Esophagus muscularis mucosa (tissue), 4 donors: ENCODE measurements at regions not wholly inside any gene's neighbourhood (a gene's known extent, or its start where the extent isn't known, plus 50 kb on each side); places are given as distances from the start of the nearest gene placed in this dataset.

Experiments
- EP300 ChIP-seq: sonication (generic); formaldehyde crosslinking; IDR thresholded peaks from one replicate; pipeline ENCODE4 v1.6.1; 2017; ENCODE audit warnings: antibody characterized with exemption
- POLR2A ChIP-seq: fragments of 450-650 bp; IDR thresholded peaks from one replicate; pipeline ENCODE4 v1.6.1; 2017; ENCODE audit warnings: antibody characterized with exemption, moderate library complexity, mild to moderate bottlenecking, low read depth
- POLR2AphosphoS5 ChIP-seq, 2 donors: sonication (generic); formaldehyde crosslinking; IDR thresholded peaks; one replicate each; pipeline ENCODE4 v1.6.1; 2017; ENCODE audit warnings: antibody characterized with exemption in 2 of 2
- TF ChIP-seq, protein P1 (sequence below), 3 experiments: fragments of 200-600 bp in 2 of 3; fragments of 450-650 bp in 1 of 3; sonication (generic) in 2 of 3; IDR thresholded peaks; one replicate each; pipeline ENCODE4 v1.5.1; 2017 to 2019; ENCODE audit warnings: antibody characterized with exemption in 3 of 3, mild to moderate bottlenecking in 2 of 3, moderate library complexity in 1 of 3

DNA sequence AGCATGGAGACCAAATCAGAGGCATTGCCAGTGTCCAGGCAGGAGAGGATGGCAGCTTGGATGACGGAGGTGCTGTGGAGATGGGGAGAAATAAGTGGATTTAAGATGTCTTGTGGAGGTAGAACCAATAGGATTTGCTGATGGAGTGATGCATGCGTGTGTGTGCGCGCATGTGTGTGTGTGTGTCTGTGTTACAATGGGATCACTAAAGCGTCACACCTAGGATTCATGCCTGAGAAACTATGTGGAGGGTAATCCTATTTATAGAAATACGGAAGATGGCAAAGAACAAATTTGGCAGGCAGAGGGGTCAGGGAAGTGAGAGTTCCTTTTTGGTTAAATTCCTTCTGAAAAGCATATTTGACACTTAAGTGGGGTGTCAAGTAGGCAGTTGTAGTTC, 64.8 kb upstream of the ARL8B start:
- TF ChIP-seq, protein P1, sequence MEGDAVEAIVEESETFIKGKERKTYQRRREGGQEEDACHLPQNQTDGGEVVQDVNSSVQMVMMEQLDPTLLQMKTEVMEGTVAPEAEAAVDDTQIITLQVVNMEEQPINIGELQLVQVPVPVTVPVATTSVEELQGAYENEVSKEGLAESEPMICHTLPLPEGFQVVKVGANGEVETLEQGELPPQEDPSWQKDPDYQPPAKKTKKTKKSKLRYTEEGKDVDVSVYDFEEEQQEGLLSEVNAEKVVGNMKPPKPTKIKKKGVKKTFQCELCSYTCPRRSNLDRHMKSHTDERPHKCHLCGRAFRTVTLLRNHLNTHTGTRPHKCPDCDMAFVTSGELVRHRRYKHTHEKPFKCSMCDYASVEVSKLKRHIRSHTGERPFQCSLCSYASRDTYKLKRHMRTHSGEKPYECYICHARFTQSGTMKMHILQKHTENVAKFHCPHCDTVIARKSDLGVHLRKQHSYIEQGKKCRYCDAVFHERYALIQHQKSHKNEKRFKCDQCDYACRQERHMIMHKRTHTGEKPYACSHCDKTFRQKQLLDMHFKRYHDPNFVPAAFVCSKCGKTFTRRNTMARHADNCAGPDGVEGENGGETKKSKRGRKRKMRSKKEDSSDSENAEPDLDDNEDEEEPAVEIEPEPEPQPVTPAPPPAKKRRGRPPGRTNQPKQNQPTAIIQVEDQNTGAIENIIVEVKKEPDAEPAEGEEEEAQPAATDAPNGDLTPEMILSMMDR (IDR thresholded peaks at IDR 0.05): no peak
- TF ChIP-seq EP300 (no peak), POLR2A (no peak), POLR2AphosphoS5 (IDR thresholded peaks at IDR 0.05) (no peak)
